ENCODE measurements at regions not wholly inside any gene's neighbourhood (a gene's known extent, or its start where the extent isn't known, plus 50 kb on each side); places are given as distances from the start of the nearest gene placed in this dataset.
"Not testable (repeated sequence)": the region's sequence is repeated elsewhere in the genome, so short reads cannot be mapped to it uniquely, and the experiment has no call there.

DNA sequence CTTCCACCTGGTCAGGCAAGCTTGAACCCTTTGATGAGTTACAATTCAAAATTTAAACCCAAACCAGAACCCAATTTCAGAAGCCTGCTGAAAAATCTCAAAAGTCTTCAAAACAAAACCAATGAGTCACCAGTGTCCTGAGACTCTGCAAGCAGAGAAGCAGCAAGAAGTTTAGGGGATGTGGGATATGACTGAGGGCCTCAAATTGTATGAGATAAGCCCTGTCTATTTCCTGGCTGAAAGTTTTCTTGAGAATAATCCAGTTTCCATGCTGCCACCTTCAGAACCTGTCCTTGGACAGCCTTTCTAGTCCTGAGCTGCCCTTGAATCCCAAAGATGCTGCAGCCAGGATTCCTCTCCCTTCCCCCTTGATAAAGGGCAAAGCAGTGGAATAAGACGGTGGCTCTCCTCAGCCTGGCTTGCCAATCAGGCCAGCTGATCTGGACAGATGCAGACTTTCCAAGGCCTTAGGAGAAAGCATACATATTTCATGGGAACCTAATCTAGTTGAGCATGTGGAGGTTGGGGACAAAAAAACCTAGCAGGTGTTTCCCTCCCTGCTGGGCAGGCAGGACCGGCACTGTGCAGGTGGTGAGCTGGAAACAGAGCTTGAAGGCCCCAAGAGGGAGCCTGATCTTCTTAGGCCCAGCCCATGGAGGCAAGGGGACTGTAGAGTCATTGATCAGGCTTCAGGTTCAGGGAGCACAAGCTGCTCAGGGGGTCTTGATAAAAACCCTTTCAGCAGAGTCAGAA, 278.0 kb upstream of the MGAT5 start:
- DNase-seq (ENCODE audit: low spot score) = no peak

DNA sequence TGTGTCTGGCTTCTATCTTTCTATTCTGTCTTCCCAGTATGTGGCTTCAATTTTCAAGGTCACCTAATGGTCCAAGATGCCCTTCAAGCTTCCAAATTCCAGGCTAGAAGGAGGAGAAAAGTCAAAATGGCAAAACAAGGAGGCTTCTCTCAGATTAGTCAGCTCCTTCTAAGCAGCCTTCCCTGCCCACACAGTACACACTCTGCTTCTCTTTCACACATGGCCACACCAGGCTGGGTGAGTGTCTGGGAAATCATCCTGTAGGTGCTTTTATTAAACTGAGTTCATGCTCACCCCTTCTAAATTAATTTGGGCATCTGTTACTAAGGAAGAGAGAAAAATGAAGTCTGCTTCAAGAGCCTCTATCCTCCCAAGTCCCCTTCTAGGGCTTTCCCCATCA, 277.2 kb upstream of the MGAT5 start:
- no peak for DNase-seq (ENCODE audit: low spot score)

DNA sequence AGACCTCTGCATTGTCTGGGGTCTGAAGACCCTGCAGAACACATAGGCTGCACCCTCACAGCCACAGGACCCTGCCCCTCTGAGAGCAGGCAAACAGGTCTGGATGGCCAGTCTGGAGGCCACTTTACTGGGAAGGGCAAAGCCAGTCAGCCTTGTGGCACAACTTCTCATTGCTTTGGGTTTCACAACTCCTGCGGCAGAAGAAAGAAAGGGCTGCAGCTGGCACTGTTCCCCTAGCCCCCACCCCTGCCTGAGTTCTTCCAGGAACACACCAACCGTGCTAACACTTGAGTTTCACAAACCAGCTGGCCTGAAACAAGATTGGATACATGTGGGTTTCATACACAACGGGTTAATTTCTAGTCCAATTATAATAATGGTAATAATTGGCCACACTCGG, 276.5 kb upstream of the MGAT5 start:
- no peak for DNase-seq (ENCODE audit: low spot score)

DNA sequence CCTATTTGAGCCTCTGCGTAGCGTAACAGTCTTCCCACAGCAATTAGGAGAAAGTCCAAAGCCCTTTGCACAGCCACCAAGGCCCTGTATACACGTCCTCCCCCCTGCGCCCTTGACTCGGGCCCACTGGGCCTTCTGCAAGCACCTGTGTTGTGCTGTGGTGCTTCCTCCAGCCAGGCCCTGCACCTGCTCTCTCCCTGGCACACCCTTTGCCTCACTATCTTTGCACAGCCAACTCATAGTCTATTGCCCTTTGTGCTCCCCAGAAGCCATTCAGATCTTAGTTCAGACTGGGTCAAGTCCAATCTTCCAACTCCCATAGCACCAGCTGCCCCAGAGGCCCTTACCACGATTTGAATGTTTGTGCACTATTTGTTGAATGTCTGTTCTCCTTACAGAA, 271.6 kb upstream of the MGAT5 start:
- no peak for DNase-seq (ENCODE audit: low spot score)

DNA sequence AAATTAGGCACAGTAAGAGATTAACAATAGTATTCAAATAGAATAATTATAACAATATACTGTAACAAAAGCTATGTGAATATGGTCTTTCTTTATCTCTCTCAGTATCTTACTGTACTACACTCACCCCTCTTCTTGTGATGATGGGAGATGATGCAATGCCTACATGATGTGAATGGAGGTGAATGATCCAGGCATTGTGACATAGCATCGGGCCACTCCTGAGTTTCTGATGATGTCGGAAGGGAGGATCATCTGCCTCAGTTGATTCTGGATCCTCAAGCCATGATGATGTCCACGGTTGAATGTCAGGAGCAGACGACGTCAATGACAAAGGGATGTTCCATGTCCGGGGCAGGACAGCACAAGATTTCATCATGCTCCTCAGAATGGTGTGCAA, 268.3 kb upstream of the MGAT5 start:
- no peak for DNase-seq (ENCODE audit: low spot score)

DNA sequence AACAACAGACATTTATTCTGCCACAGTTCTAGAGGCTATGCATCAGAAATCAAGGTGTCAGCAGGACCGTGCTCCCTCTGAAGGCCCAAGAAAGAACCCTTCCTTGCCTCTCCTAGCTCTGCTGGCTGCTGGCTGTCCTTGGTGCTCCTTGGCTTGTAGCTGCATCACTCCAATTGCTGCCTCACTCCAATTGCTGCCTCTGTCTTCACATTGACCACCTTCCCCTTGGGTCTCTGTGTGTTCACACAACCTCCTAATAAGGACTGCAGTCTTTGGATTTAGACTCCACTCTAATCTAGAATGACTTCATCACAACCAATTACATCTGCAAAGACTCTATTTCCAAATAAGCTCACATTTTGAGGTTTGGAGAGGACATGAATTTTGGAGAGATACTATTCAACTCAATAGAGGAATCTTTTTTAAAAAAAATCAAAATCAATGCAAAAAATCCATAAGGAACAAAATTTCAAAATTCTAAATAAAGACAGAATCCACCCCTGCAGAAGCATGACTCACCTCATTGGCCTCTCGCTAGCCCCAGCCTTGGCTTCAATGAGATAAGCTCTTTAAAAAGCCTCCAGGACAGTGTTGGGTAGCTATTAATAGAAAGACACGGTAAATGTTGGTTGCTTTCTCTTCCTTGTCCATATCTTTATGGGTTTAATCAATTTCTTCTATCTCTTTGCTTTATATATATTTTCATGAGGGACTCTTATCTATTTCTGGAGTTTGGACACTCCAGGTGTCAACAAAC, 267.6 kb upstream of the MGAT5 start:
- DNase-seq (ENCODE audit: low spot score) = no peak

DNA sequence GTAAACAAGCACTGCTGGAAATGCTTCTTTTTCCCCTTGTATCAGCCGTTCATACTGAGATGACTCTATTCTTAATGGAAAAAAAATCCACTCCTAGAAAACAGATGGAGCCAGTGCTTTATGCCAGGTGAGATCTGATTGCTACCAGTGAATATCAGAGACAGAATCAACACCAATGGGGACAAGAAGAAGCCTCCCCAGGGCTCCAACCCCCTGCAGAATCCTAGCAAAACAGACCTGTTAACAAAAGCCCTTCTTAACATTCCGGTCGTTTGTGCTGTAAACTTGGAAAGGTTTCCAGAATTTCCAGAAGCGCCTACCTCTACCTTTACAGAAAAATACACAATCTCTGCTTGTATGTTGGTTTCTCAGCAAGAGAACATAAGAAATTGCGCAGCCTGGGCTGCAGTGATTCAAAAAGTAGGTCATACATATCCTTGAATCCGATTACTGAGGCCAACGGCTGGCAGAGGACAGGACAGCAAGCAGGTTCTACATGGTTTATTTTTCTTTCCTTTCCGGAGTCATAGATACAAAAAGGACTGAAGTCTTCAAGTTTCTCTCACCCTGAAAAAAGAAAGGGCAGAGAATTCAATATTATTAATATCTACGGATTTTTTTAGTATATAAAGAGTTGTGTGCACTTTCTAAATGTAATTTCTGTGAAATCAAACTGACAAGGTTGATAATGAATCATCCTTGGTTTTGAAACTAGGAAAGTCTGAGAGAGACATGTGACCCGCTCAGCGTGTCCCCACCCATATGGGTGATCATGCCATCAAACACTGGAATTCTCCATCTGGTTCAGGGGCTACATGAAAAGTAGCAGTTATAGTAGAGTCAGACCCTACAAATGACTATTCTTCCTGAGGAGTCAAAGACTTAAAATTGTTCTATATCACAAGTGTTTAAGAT, 266.7 kb upstream of the MGAT5 start:
- no peak for DNase-seq (ENCODE audit: low spot score)

DNA sequence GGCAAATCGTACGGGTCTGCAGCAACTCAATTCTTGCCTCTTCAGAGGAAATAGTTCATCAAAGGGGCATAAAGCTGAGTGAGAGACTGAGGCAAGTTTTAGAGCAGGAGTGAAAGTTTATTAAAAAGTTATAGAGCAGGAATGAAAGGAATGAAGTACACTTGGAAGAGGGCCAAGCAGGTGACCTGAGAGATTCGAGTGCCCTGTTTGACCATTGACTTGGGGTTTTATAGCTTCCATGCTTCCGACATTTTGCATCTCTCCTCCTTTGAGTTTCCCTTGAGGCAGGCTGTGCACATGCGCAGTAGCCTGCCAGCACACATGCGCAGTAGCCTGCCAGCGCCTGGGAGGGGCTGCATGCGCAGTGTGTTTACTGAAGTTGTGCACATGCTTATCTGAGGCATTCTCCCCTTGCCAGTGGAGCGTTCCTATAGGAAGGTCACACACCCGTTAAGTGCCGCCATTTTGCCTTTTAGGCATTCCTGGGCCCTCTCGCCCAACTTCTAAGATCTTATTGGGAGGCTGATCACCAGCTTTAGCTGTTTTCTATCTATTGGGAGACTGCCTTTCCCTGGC, 265.5 kb upstream of the MGAT5 start:
- no peak for DNase-seq (ENCODE audit: low spot score)

DNA sequence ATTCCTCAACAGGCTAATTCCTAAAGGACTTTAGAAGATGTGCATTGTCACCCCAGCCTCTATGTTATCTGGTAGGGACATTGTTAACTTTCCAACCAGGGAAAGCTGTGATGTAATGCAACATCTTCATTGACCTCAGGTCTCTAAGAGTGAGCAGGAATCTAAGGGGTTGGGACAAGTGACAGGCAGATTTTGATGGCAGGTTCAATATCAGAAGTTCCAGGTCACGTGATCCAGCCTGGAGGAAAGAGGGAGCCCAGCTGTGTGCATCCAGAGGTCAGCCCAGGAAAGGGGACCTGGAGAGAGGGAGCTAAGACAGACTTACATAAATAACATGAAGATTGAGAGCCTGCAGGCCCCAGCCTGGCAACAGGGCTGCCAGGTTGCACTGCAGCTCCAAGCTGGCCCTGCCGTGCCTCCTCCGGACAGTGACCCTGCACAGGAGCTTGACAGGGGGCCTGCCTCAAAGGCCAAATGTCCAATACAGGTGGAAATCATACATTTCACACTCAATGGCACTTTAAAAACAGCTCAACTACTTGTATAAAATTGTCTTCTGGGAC, 262.2 kb upstream of the MGAT5 start:
- no peak for DNase-seq (ENCODE audit: low spot score)

DNA sequence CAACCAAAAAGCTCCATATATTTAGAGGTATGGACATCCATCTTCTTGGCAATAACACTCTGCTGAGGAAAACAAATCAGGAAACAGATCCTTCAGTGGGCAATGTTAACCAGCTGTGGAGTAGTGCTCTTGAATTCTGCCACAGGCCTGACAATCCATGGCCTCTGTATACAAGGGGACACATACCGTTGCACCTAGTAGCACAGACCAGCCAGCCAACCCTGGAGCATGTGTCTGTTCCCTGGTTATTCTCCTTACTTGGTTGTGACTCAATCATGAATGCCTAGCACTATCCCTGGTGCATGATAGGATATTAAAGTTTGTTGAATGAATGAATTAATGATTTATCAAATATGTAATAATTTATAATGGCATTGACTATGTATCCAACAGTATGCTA, 261.4 kb upstream of the MGAT5 start:
- DNase-seq (ENCODE audit: low spot score) = no peak

DNA sequence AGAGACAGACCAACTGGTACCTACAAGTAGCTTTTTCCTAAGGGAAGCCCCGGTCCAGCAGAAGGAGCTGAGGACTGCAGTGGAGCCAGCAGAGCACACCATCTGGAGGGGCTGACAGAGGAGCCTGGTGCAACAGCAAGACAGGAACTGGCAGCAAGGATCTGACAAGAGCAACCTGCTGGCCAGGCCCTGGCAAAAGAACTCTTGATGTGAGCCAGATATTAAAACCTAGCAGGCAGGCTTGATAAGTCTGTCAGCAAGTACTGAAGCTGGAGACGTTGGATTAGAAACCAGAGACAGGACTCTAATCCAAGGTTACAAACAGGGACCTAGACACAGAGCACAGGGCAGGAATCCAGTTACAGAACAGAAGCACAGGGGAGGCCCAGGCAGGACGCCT, 260.7 kb upstream of the MGAT5 start:
- DNase-seq (ENCODE audit: low spot score) = no peak

DNA sequence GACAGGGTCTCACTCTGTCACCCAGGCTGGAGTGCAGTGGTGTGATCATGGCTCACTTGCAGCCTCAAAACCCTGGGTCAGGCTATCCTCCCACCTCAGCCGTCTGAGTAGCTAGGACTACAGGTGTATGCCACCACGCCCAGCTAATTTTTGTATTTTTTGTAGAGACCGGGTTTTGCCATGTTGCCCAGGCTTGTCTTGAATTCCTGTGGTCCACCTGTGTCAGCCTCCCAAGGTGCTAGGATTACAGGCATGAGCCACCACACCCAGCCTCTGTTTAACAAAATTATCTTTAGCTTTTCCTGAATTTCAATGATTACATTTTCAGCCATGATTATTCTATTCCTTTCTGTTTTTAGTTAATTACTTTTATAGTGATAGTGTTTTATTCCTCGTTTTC, 255.1 kb upstream of the MGAT5 start:
- DNase-seq (ENCODE audit: low spot score) = not testable (repeated sequence)

DNA sequence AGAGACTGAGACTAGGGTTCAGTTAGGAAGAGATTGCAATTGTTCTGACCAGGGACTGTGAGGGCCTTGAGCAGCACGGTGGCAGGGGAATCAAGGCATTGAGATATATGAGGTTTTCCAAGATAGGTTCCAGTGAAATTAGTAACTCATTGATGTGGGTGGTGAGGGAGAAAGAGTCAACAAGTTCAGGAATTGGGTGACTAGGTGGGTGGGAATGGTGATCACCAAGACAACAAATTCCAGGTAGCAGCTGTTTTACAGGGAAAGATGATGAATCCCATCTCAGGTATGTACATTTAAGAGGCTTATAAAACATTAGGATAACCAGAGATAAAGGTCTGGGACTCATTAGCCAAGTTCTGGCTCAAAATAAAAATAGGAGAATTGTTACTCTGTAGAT, 251.5 kb upstream of the MGAT5 start:
- no peak for DNase-seq (ENCODE audit: low spot score)

DNA sequence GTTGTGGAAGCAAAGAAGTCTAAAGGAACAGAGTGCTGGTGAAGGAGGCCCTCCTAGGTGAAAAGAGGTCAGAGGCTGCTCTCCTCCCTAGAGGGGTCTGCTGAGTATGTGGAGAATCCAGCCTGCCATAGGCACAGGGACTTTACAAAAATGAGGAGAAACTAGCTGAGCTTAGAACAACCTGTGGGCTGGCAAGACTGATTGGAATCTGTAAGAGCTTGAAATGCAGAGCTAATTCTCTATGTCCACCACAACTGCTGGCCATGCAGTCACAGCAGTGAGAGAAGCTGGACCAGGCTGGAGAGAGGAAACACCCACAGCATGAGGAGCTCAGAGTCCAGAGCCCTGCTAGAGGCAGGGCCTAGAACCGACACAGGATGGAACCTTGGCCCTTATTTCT, 251.0 kb upstream of the MGAT5 start:
- no peak for DNase-seq (ENCODE audit: low spot score)

DNA sequence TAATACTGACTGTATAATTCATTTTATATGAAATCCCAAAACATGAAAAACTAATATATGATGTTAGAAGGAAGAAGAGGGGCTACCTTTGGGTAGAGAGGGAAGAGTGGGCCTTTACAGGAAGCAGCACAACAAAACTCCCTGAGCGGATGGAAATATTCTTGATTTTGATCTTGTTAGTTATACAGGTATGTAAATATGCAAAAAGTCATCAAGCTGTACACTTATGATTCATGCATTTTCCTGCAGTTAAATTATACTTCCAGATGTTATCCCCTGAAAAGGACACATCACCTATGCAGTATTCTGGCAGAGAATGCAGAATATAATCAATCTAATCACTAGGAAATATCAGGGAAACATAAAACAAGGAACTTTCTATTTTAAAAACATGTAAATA, 249.4 kb upstream of the MGAT5 start:
- DNase-seq (ENCODE audit: low spot score) = no peak

DNA sequence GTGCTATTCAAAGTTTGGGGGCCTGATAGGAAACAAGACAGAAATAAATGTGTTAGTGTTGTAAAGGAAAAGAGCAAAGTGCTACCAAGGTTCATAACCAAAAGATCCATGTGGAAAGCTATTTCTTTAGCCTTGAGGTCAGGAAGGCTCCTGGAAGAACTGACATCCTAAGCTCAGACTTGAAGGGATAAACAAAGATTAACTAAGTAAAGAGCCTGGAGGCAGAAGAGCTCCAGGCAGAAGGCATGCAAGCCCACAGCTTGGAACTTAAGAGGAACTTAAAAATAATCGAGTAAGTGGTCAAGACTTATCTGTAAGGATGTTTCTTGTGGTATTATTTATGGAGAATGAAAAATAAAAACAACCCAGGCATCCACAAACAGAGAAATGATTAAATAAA, 245.0 kb upstream of the MGAT5 start:
- no peak for DNase-seq (ENCODE audit: low spot score)

DNA sequence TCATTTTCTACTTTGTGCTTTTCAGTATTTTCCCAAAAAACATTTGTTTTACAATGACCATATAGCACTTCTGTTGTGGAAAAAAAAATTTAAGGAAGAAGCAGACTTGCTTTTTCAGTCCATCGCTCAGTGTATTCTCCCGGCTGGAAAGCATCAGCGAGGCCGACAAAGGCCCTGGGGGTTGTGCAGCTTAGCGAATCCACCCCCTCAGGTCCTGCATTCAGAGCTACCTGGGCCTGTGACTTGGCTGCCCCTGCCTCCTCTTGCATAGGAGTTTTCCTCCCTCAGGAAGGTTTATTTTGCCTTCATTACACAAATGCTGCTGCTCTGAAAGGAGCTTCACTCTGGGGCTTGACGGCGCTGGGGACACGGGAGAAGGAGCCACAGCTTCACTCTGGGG, 244.4 kb upstream of the MGAT5 start:
- no peak for DNase-seq (ENCODE audit: low spot score)

DNA sequence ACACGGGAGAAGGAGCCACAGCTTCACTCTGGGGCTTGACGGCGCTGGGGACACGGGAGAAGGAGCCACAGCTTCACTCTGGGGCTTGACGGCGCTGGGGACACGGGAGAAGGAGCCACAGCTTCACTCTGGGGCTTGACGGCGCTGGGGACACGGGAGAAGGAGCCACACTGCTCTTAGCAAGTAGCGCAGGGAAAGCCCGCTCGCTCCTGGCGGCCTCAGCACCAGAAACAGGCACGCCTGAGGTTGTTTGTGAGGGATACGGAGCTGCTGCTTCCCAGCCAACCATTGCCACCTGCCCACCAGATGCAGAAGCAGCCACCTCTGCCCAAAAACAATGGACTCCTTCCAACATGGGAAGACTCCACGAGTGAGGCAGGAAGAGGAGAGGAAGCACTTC, 244.0 kb upstream of the MGAT5 start:
- DNase-seq (ENCODE audit: low spot score) = not testable (repeated sequence)

DNA sequence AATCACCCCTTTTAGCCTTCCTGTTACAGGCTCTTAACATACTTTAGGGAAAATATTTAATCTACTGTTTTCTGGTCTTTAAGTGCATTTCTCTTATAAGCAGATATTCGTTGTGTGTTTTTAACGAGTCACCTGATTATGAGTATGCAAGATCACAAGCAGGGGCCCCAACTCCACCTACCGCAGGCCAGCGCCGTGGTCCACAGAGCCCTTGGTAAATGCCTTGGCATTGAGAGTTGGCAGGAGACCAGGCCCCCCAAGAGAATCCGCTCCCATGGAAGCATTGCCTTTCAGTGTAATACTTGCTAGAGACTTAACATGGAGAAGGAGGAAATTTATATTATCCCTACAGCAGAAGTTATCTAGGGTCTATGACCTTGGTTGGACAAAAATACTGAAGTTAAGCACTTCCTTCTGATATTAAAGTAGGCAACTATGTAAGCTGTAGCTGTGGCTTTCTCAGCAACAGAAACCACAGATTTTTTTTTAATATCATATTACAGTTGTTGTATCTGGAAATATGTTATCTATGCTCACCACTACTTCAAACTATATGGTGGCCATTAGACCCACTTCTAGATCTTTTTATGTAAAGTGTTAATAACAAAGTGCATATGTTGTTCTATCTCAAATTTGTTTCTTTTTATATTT, 241.8 kb upstream of the MGAT5 start:
- DNase-seq (ENCODE audit: low spot score) = no peak

DNA sequence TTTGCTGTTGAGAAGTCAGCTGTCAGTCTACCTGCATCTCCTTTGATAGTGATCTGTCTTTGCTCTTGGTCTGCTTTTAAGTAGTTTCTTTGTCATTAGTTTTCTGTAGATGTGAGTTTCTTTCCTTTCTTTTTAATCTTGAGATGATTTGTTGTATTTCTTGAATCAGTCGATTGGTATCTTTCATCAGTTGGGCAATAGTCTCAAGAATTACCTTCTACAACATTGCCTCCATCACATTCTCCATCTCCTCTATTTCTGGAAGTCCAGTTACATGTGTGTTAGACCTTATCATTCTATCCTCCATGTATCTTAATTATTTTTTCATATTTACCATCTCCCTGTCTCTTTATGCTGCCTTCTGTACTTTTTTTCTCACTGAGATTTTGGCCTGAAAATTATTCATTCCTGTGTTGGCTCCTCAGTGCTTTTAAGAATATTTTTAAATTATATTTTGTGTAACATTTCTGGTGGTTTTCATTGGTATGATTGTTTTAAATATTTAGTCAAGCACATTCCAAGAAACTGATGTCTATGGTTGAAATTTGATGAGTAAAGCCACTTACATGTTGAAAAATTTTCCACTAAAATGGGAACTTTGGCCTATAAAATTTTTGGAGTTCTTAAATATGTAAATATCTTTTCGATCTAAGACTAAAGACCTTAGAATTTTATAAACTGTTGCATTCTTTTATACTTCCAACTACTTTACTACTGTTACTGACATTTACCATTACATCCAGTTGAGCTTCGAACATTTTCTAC, 239.5 kb upstream of the MGAT5 start:
- no peak for DNase-seq (ENCODE audit: low spot score)

DNA sequence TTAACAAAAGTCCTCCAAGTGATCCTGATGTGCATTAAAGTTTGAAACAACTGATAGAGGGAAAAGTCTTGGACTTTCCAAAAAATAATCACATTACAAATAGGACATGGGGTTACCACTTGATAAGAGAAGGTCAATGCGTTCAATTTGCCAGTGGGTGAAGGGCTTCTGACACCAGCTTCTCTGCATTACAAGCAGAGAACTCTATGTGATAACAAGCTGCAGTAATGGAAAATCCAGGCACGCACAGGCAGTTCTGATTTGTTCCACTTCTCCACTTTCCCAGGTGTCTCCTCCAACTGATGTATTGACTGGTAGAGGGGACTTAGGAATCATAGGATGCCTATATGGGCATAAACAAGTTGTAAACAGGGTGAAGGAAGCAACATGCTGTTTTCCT, 234.0 kb upstream of the MGAT5 start:
- no peak for DNase-seq (ENCODE audit: low spot score)
